NCI-H187 (cell line): ENCODE measurements at regions not wholly inside any gene's neighbourhood (a gene's known extent, or its start where the extent isn't known, plus 50 kb on each side); places are given as distances from the start of the nearest gene placed in this dataset.
"Not testable (repeated sequence)": the region's sequence is repeated elsewhere in the genome, so short reads cannot be mapped to it uniquely, and the experiment has no call there.

Experiments used
- DNase-seq, 2 experiments: peaks; one replicate each; lab custom pipeline; 2025; lab: John Stamatoyannopoulos, UW

GRCh38 chr5:37915097-37915736 is 75.4 kb upstream of the GDNF start:
- no peak for DNase-seq

GRCh38 chr5:37909610-37910266 is 69.9 kb upstream of the GDNF start:
- not testable (repeated sequence) for DNase-seq

- no peak for DNase-seq
These were observed 66.6 kb upstream of the GDNF start for GRCh38 chr5:37906416-37906815.

GRCh38 chr5:37905230-37905629 is 65.4 kb upstream of the GDNF start:
- DNase-seq = no peak

- DNase-seq = no peak
These were observed 62.5 kb upstream of the GDNF start for GRCh38 chr5:37902323-37902722.

- no peak for DNase-seq
These were observed 60.9 kb upstream of the GDNF start for GRCh38 chr5:37900692-37901091.

- no peak for DNase-seq
These were observed 59.2 kb upstream of the GDNF start for GRCh38 chr5:37899037-37899436.

GRCh38 chr5:37896159-37896558 is 56.3 kb upstream of the GDNF start:
- no peak for DNase-seq

- no peak for DNase-seq
These were observed 53.7 kb upstream of the GDNF start for GRCh38 chr5:37893434-37894134.

- no peak for DNase-seq
These were observed 52.7 kb upstream of the GDNF start for GRCh38 chr5:37892586-37892985.

- DNase-seq = no peak
These were observed 52.0 kb upstream of the GDNF start for GRCh38 chr5:37891832-37892231.

GRCh38 chr5:37889612-37890317 is 49.9 kb upstream of the GDNF start:
- DNase-seq = no peak
